ENCODE measurements at regions not wholly inside any gene's neighbourhood (a gene's known extent, or its start where the extent isn't known, plus 50 kb on each side); places are given as distances from the start of the nearest gene placed in this dataset.
"Not testable (repeated sequence)": the region's sequence is repeated elsewhere in the genome, so short reads cannot be mapped to it uniquely, and the experiment has no call there.

DNA sequence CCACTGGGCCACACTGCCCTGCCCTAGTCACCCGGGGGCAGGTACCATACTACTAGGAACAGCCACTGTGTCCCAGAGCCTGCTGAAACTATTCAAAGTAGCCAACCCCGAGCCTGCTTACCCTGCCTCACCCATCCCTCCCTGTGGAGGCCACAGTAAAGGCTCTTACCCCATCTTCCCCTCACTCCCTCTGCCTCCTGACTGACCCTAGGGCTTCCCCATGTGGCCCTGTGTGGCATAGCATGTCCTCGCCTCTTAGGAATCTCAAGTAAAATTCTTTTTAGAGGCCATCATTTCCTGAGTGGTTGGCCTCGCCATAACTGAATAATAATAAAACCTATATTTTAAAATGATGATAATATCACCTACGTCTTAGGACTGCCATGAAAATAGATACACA lies 112.2 kb upstream of the SLC6A11 start:
- DNase-seq (ENCODE audit: low spot score) = no peak

DNA sequence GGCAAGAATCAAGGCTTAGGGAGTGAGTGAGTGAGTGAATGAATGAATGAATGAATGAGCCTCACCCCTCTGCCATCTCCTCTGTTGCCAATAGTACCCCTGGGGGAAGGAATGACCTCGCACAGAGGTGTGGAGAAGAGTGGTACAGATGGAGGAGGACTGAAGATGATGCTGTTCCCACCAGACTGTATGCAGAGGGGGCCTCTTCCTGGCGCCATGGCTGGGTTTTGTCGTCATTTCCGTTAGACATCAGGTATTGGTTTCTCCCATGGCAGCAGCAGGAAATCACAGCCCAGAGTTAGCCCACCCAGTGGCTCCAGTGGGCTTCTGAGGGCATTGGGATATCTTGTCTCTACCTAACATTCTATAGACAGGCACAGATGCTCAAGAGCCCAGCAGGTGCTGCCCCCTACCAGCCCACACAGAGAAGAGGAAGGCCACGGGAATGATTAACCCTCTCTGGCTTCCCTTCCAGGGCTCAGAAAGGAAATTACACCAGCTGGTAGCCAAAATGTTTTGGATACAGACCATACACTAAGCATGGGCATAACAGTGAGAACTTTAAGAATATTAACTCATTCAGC lies 109.8 kb upstream of the SLC6A11 start:
- DNase-seq (ENCODE audit: low spot score) = no peak

DNA sequence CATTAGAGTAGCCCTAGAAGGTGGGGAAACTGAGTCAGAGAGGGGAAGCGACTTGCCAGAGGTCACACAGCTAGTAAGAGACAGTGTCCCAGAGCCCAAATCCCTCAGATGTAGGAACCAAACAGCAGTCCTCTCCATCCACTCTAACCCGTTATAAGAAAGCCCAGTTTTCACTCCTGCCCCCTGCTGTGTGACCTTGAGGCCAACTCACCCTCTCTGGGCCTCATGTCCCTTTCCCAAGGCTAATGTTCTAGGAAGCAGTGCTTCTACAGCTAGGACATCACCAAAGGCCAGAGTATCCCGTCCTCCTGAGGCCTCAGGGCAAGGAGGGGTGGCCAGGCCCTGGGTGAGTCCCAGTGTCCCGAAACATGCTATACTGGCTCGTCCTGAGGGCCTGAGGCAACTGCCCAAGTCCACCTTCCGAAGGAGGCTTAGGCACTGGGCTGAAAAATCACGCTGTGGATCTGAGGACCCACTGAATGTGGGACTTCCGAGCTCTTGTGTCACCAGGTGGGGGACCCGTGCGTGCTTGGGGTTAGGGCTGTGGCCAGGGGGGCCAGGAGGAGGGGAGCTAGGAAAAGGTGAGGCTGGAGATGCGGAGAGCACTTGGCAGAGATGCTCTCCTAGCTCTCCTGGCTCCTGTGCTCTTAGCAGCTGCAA lies 109.2 kb upstream of the SLC6A11 start:
- DNase-seq (ENCODE audit: low spot score) = no peak

DNA sequence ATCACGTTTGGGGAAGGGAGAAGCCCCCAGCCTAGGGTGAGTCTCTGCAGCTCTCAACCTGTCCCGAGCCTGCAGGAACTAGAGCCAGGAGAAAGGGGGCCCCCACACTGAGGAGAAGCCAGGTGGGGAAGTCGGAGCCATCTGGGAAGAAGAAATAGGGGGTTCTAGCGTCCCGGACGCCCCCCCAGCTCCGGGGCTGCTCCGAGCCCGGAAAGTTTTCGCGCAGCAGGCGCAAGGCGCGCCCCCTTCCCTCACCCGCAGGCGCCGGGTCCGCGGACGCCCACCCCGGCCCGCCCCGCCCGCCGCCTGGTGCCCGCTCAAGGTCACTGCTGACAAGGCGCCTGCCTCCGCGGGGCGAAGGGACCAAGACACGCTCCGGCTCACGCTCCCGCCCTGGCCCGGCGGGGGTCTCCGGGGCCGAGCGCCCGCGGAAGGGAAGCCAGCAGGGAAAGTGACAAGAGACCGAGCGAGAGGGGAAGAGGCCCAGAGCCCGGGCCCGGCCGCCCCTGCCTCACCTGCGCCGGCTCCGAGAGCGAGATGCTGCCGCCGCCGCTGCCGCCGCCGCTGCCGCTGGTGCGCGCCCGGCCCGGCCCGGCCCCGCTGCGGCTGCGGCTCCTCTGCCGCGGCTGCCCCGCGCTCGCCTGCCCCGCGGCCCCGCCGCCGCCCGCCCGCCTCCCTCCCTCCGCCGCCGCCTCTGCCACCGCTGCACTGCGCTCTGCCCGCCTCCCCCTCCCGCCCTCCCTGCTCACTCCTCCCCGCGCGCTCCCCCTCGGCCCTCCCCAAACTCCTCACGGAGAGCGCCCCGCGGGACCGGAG lies 108.4 kb upstream of the SLC6A11 start:
- no peak for DNase-seq (ENCODE audit: low spot score)

DNA sequence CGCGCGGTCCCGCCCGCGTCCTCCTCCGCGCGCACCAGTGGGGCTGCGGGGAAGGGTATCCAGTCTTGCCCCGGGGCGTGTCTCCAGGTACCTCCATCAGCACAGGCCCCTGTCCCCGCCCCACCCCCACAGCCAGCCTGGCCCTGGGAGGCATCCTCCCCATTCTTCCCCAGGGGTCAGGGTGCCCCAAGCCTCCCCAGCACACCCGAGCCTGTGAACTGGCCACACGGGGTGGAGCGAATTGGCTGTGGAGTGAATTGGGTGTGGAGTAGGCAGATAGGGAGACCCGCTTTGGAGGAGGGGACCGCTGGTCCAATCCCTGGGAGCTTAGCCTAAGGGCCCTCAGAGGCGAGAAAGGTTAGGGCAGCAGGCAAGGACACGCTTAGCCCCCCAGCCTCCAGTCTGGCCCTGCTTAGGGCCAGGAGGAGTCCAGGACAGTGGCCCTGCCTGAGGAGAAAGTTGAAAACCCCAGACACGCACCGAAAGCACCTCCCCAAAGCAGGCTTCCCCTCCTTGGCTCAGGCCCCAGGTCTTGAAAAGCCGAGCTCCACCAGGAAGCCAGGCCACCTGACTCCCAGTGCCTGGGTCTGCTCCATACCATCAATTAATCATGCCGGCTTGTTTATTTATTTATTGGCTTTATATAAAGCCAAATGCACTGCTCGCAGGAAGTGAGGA lies 107.7 kb upstream of the SLC6A11 start:
- no peak for DNase-seq (ENCODE audit: low spot score)

DNA sequence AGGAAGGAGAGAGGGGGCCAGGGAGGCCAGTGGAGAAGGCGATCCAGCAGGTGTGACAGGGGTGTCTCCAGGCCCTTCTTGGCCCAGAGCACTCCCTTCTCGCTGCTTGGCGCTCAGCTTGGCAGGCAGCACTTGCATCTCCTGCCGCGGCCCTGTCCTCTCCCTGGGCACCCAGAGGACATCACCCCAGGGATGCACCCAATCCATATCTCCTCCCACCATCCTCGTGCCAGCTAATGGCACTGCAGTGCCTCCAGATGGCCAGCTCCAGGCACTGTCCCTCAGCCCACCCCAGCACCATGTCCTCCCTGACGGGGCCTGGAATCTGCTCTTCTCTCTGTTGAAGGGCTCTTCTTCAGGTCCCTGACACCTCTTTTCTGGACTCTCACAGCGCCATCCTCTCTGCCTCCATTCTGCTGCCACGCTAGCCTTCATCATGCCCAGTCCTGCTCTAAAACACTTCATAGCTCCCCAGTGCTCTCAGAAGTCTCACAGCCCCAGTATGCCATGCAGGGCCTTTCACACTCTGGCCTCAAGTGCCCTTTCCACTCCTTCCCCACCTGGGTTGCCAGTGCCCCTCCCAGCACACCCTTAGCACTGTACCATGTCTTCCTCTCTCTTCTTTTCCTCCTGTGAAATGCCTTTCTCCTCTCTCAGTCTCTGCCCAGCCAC lies 106.8 kb upstream of the SLC6A11 start:
- DNase-seq (ENCODE audit: low spot score) = no peak

DNA sequence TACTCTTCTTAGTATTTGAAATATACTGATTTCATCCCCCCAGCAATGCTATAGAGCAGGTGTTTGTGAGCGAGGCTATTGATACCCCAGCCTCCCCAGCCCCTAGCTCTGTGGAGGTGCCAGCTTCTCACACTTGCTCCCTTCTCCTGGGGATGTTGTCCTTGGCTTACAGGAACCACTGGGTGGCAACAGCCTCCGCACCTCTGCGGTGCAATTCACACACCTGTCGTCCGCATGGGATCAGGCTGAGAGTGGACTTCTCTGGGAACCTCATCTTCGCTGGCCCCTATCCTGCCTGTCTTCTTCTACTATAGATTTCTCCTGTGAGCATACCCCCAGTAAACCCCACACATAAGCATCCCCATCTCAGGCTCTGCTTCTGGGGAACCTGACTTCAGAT lies 103.9 kb upstream of the SLC6A11 start:
- no peak for DNase-seq (ENCODE audit: low spot score)

DNA sequence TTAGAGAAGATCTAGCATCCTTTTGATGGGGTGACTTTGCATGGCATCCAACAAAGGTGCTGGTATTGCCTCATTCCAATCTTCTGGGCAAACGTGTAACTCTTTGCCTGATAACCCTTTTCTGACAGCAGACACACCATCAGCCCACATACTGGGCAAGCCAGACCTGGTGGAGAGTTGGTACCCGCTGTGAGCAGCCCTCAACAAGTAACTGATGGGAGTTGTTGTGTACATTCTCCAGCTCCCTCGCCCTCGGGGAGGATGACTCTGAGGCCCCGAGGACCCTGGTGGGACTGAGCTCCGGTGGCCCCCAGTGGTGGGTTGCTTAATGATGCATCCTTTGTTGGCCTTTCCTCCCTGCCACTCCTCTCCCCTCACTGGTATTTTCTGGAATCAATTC lies 102.4 kb upstream of the SLC6A11 start:
- no peak for DNase-seq (ENCODE audit: low spot score)

DNA sequence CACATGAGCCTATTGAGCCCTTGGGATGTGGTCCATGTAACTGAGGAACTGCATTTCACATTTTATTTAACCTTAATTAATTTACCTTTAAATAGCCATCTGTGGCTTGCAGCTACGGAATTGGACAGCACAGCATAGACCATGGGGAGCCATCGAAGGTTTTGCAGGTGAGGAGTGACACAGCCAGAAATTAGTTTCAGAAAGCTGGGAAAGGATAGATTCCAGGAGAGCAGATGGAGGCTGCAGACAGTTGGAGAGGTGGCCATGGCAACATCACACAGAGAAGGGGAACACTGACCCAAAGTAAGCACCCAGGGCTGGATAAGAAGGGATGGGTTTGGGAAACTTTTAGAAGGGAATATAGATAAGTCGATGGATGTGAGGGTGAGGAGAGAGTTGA lies 100.1 kb upstream of the SLC6A11 start:
- no peak for DNase-seq (ENCODE audit: low spot score)

DNA sequence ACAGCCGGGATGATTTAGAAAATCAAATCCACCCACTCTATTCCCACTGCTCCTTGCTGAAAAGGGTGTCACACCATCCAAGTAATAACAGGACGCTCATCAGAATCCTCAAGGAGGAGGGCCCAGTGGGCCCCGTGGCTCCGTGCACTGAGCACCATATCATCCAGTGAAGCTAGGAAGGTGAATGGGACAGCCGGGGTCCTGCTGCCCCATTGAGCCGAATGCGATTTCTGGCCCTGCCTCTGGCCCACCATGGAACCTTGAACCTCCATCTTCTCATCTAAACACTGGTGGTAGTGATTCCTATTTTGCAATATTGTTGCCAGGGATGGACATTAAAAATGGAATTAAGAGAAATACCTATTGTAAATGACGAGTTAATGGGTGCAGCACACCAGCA lies 99.1 kb upstream of the SLC6A11 start:
- DNase-seq (ENCODE audit: low spot score) = no peak

DNA sequence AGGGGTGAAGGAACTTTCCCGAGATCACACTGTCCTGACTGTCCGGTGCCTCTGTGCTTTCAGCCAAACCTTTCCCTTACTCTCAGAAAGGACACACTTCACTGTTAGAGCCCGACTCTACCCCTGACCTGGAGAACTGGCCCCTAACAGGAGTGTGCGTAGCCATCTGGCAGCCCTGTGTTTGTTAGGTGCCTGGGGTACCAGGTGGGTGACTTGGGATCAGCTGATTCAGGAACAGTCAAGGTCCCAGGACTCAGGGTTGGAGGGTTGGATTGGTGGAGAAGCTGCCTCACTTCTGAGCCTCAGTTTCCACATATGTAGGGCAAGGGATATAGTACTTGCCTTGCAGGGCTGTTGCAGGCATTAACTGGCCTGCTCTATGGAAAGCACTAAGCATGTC lies 98.3 kb upstream of the SLC6A11 start:
- DNase-seq (ENCODE audit: low spot score) = no peak

DNA sequence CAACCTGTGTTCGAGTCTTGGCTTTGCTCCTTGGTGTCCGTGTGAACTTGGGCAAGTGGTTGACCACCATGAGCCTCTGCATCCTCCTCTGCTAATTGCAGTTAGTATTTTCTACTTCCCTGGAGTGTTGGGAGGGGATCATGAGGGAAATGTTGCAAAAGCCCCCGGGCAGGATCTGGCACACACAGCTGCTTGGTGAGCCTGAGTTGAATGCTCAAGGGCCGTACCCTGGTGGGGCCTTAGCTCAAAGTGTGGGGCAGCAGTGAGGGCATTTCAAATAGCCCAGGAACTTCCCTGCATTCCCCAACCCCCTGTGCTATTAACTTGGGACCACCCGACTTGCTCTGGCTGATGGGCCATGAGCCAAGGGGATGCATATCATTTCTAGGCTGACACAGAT lies 94.9 kb upstream of the SLC6A11 start:
- DNase-seq (ENCODE audit: low spot score) = no peak

DNA sequence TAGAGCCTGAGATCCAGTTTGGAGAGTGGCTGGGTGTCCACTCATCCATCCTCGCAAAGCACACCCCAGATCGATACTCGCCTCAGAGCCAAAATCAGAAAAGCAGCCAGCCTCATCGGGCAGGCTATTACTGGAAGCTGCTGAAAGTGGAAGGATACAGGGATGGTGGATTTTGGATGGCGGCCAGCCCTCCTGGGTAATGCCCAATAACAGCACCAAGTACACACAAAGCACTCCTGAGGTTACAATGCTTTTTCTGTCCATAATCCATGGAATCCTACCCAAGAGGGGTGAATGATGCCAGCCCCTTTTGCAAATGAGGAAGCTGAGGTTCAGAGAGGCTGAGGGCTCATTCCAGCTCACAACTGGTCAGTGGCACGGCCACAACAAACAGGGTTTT lies 93.1 kb upstream of the SLC6A11 start:
- DNase-seq (ENCODE audit: low spot score) = no peak

DNA sequence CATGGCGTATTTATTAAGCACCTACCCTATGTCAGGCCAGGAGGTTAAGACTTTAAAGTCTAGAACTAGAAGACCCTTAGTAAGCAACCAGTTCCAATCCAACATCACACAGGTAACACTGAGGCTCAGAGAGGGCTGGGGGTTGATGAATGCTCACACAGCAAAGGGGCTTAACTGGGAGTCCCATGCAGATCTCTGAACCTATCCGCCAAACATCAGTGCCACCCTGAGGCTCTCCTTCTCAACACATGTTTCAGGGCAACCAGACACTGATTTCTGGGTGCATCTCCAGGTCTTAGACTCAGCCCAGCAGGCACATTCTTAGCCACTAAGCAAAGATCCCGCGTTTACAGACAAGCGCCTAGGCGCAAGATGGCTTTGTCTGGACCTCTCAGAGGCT lies 92.0 kb upstream of the SLC6A11 start:
- DNase-seq (ENCODE audit: low spot score) = no peak

DNA sequence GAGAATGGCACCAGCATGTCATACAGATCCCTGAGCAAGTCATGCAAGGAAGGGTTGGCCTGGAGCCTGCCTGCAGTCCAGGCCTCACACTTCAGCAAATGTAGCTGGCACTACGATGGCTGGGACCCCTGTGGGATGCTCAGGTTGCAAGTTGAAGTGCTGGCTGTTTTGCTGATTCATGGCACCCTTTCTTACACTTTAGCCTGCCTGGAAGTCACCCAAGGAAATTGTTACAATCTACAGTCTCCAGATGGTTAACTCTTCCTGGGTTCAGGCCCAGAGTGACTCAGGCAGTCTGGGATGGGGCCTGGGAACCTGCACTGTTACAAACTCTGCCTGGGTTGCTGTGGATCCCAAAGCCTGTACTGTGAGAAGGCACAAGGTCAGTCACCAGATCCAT lies 91.0 kb upstream of the SLC6A11 start:
- DNase-seq (ENCODE audit: low spot score) = no peak

DNA sequence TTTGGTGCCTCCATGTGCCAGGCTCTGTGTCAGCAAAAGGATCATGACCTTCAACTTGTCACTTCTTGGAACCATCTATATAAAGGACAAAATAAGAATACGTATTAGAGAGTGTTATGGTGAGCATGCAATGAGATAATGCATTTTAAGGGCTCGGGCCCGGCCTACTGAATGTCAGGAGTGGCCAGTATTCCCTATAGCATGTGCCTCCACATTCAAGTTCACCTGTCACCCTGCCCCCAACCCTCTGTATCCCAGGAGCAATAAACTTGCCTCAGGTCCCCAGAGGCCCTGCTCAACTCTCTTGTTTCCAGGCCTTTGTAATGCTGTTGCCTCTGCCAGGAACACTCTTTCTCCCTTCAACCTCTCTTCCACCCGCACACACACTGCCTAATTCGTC lies 90.2 kb upstream of the SLC6A11 start:
- no peak for DNase-seq (ENCODE audit: low spot score)

DNA sequence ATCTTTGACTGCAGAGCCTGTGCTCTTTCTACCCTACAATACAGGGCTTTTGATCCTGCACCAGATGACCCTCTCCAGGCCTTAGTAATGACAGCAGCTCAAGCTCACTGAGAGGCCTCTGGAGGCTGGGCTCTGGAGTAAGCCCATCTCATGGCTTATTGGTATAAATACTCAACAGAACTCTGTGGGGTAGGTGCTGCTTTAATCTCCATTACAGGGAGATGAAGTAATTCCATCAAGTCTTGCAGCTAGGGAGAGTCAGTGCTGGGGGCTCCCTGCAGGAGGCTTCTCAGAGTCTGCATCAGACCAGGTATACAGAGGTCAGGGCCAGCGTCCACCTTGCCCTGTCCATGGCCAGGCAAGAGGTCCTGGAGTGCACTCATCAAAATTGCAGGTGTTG lies 89.2 kb upstream of the SLC6A11 start:
- no peak for DNase-seq (ENCODE audit: low spot score)

DNA sequence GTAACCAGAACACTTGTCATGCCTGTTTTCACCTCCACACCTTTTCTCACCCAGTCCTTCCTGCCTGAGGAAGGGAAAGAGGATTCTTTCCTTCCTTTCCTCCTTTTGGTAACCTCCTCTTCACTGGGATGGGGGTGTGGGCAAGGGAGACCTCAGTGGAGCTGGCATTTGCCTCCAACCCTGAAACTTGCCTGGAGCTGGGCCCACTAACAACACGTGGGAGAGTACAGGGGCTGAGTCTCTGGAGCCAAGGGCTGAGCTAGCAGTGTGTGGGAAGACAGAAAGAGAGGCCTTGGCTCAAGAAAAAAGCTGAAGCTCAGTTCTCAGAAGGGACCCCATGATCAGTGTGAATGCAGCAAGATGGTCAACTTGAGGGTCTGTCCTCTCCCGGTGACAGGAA lies 86.6 kb upstream of the SLC6A11 start:
- DNase-seq (ENCODE audit: low spot score) = no peak

DNA sequence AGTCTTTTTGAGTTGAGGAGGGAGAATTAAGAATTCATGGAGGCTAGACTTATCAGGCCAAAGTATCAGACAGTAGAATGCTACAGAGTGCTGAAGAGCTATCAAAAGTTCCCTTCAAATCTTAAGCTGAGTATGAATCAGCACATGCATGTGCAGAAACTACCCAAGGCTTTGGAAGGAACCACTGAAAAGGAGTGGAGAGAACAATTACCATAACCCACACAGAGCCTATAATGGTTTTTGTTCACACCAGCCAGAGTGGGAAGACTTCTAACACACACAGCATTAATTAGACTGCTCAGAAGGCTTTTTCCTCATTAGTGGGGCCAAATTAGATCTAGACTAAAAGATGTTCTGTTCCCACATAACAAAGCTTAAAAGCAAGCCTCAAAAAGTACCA lies 83.7 kb upstream of the SLC6A11 start:
- DNase-seq (ENCODE audit: low spot score) = no peak

DNA sequence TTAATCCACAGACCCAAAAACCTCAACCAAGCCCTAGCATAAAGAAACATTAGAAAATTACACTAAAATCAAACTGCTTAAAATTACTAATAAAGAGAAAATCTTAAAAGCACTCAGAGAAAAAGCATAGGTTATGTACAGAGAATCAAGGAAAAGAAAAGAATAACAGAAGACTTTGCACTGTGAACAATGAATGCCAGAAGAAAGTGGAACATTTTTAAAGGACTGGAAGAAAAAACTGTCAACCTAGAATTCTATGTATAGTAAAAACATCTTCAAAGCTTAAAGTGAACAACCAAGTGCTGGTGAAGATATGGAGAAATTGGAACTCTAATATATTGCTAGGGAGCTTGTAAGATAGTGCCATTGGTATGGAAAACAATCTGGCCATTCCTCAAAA lies 82.7 kb upstream of the SLC6A11 start:
- DNase-seq (ENCODE audit: low spot score) = no peak

DNA sequence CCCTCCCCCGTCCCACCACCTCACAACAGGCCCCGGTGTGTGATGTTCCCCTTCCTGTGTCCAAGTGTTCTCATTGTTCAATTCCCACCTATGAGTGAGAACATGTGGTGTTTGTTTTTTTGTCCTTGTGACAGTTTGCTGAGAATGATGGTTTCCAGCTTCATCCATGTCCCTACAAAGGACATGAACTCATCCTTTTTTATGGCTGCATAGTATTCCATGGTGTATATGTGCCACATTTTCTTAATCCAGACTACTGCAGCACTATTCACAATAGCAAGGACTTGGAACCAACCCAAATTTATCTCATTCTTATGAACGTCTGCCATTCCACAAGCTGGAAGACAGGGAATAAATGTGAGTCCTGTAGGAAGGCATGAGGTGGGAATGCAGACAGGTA lies 79.6 kb upstream of the SLC6A11 start:
- not testable (repeated sequence) for DNase-seq (ENCODE audit: low spot score)

DNA sequence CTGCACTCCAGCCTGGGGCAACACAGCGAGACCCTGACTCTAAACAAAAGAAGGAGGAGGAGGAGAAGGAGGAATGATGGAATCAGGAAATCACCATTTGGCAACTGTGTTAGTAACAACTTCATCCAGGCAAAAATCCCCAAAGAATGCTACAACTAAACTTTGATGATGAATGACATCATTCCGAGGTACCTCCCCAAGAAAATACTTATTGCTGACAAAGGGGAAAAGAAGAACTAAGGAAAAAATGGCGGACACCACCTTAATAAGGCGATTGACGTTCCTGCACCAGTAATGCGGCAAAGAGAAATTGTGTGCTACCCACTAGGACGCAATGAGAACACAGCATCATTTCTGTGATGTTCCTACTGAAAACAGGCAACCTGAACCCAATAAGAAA lies 78.2 kb upstream of the SLC6A11 start:
- no peak for DNase-seq (ENCODE audit: low spot score)

Measured in CD4-positive, alpha-beta T cell treated with Interleukin-2 at 100 ng/mL for 4 hours (primary cell).